GM12892 (cell line): ENCODE measurements at regions not wholly inside any gene's neighbourhood (a gene's known extent, or its start where the extent isn't known, plus 50 kb on each side); places are given as distances from the start of the nearest gene placed in this dataset.

Source experiments
- POLR2A ChIP-seq: IDR thresholded peaks from 2 replicates; pipeline ENCODE4 v1.6.1; 2011; ENCODE audit warnings: low read depth, low read length, control low read depth
- POLR2AphosphoS5 ChIP-seq: IDR thresholded peaks from 2 replicates; pipeline ENCODE4 v1.6.1; 2011; ENCODE audit warnings: low read depth, low read length, control low read depth
- TAF1 ChIP-seq: IDR thresholded peaks from 2 replicates; pipeline ENCODE4 v1.6.1; 2011; ENCODE audit warnings: low read depth, mild to moderate bottlenecking, control low read depth, low read length, borderline replicate concordance

- no peak for TF ChIP-seq POLR2A
- TF ChIP-seq POLR2AphosphoS5: no peak
- TF ChIP-seq TAF1: no peak
Observed at GRCh38 chr1:38301040-38301439, 254.4 kb upstream of the POU3F1 start.
